ENCODE measurements at regions not wholly inside any gene's neighbourhood (a gene's known extent, or its start where the extent isn't known, plus 50 kb on each side); places are given as distances from the start of the nearest gene placed in this dataset.

GRCh38 chr5:67681703-67682102 lies 485.1 kb upstream of the CD180 start:
- DNase-seq (ENCODE audit: low spot score in 2 of 2) (no peak), ATAC-seq (ENCODE audit: low read depth) (no peak)
- H3K4me1 Mint-ChIP-seq, result no peaks in the 10 kb centered on the region
- no peaks in the 10 kb centered on the region for H3K9me3 Mint-ChIP-seq
- no peak overlapping the region for H3K4me3 Mint-ChIP-seq
- no peaks in the 10 kb centered on the region for H3K36me3 Mint-ChIP-seq
- no peak overlapping the region for H3K27ac Mint-ChIP-seq
- no peaks in the 10 kb centered on the region for H3K27me3 Mint-ChIP-seq

- H3K4me3 Mint-ChIP-seq, result no peak overlapping the region
- no peak for DNase-seq (ENCODE audit: low spot score in 2 of 2)
- H3K27ac Mint-ChIP-seq, result no peak overlapping the region
- no peaks in the 10 kb centered on the region for H3K4me1 Mint-ChIP-seq
- no peak for ATAC-seq (ENCODE audit: low read depth)
- no peaks in the 10 kb centered on the region for H3K27me3 Mint-ChIP-seq
- H3K9me3 Mint-ChIP-seq, result no peaks in the 10 kb centered on the region
- no peaks in the 10 kb centered on the region for H3K36me3 Mint-ChIP-seq
Measured at GRCh38 chr5:67680099-67680498, 483.5 kb upstream of the CD180 start.

- Mint-ChIP-seq H3K36me3 (no peaks in the 10 kb centered on the region), H3K9me3 (no peaks in the 10 kb centered on the region), H3K4me3 (no peak overlapping the region), H3K27ac (no peak overlapping the region), H3K4me1 (no peaks in the 10 kb centered on the region), H3K27me3 (peaks cover 2% of the 10 kb centered on the region)
- DNase-seq (ENCODE audit: low spot score in 2 of 2), result no peak
- ATAC-seq (ENCODE audit: low read depth), result no peak
Measured at GRCh38 chr5:67679184-67679841, 482.7 kb upstream of the CD180 start.

GRCh38 chr5:67678594-67678993 lies 482.0 kb upstream of the CD180 start:
- H3K36me3 Mint-ChIP-seq, result no peaks in the 10 kb centered on the region
- no peak overlapping the region for H3K27ac Mint-ChIP-seq
- DNase-seq (ENCODE audit: low spot score in 2 of 2) (no peak), ATAC-seq (ENCODE audit: low read depth) (no peak)
- no peak overlapping the region for H3K4me3 Mint-ChIP-seq
- no peaks in the 10 kb centered on the region for H3K9me3 Mint-ChIP-seq
- H3K4me1 Mint-ChIP-seq, result no peaks in the 10 kb centered on the region
- H3K27me3 Mint-ChIP-seq, result peaks cover 2% of the 10 kb centered on the region

GRCh38 chr5:67677422-67677970 lies 480.9 kb upstream of the CD180 start:
- Mint-ChIP-seq H3K9me3 (no peaks in the 10 kb centered on the region), H3K27me3 (peaks cover 5% of the 10 kb centered on the region), H3K4me3 (no peak overlapping the region), H3K27ac (no peak overlapping the region), H3K4me1 (no peaks in the 10 kb centered on the region), H3K36me3 (no peaks in the 10 kb centered on the region)
- ATAC-seq (ENCODE audit: low read depth), result no peak
- DNase-seq (ENCODE audit: low spot score in 2 of 2), result no peak

- ATAC-seq (ENCODE audit: low read depth) (no peak), DNase-seq (ENCODE audit: low spot score in 2 of 2) (no peak)
- Mint-ChIP-seq H3K9me3 (no peaks in the 10 kb centered on the region), H3K27me3 (peaks cover 8% of the 10 kb centered on the region), H3K4me3 (no peak overlapping the region), H3K36me3 (no peaks in the 10 kb centered on the region), H3K27ac (no peak overlapping the region), H3K4me1 (no peaks in the 10 kb centered on the region)
Measured at GRCh38 chr5:67676863-67677262, 480.3 kb upstream of the CD180 start.

- Mint-ChIP-seq H3K9me3 (no peaks in the 10 kb centered on the region), H3K27ac (no peak overlapping the region), H3K27me3 (peaks cover 8% of the 10 kb centered on the region), H3K4me3 (no peak overlapping the region), H3K4me1 (no peaks in the 10 kb centered on the region), H3K36me3 (no peaks in the 10 kb centered on the region)
- ATAC-seq (ENCODE audit: low read depth) (no peak), DNase-seq (ENCODE audit: low spot score in 2 of 2) (no peak)
Measured at GRCh38 chr5:67674159-67674655, 477.6 kb upstream of the CD180 start.

- Mint-ChIP-seq H3K27ac (no peak overlapping the region), H3K4me1 (no peaks in the 10 kb centered on the region), H3K9me3 (no peaks in the 10 kb centered on the region), H3K4me3 (no peak overlapping the region), H3K27me3 (peaks cover 8% of the 10 kb centered on the region), H3K36me3 (no peaks in the 10 kb centered on the region)
- no peak for DNase-seq (ENCODE audit: low spot score in 2 of 2)
- ATAC-seq (ENCODE audit: low read depth), result no peak
Measured at GRCh38 chr5:67673618-67674017, 477.0 kb upstream of the CD180 start.

- ATAC-seq (ENCODE audit: low read depth) (no peak), DNase-seq (ENCODE audit: low spot score in 2 of 2) (no peak)
- no peaks in the 10 kb centered on the region for H3K36me3 Mint-ChIP-seq
- peaks cover 3% of the 10 kb centered on the region for H3K9me3 Mint-ChIP-seq
- no peaks in the 10 kb centered on the region for H3K4me1 Mint-ChIP-seq
- peaks cover 8% of the 10 kb centered on the region for H3K27me3 Mint-ChIP-seq
- no peak overlapping the region for H3K4me3 Mint-ChIP-seq
- no peak overlapping the region for H3K27ac Mint-ChIP-seq
Measured at GRCh38 chr5:67673180-67673579, 476.6 kb upstream of the CD180 start.

GRCh38 chr5:67672636-67673035 lies 476.0 kb upstream of the CD180 start:
- no peaks in the 10 kb centered on the region for H3K36me3 Mint-ChIP-seq
- peaks cover 5% of the 10 kb centered on the region for H3K9me3 Mint-ChIP-seq
- no peak for DNase-seq (ENCODE audit: low spot score in 2 of 2)
- H3K4me1 Mint-ChIP-seq, result no peaks in the 10 kb centered on the region
- H3K27ac Mint-ChIP-seq, result no peak overlapping the region
- peaks cover 8% of the 10 kb centered on the region for H3K27me3 Mint-ChIP-seq
- ATAC-seq (ENCODE audit: low read depth), result no peak
- no peak overlapping the region for H3K4me3 Mint-ChIP-seq

- Mint-ChIP-seq H3K27me3 (peaks cover 7% of the 10 kb centered on the region), H3K9me3 (peaks cover 8% of the 10 kb centered on the region), H3K36me3 (no peaks in the 10 kb centered on the region), H3K4me1 (no peaks in the 10 kb centered on the region), H3K27ac (no peak overlapping the region), H3K4me3 (no peak overlapping the region)
- no peak for DNase-seq (ENCODE audit: low spot score in 2 of 2)
- no peak for ATAC-seq (ENCODE audit: low read depth)
Measured at GRCh38 chr5:67669916-67670315, 473.3 kb upstream of the CD180 start.

GRCh38 chr5:67660149-67660548 lies 463.6 kb upstream of the CD180 start:
- no peaks in the 10 kb centered on the region for H3K9me3 Mint-ChIP-seq
- no peak for ATAC-seq (ENCODE audit: low read depth)
- H3K27me3 Mint-ChIP-seq, result no peaks in the 10 kb centered on the region
- no peak overlapping the region for H3K4me3 Mint-ChIP-seq
- H3K36me3 Mint-ChIP-seq, result no peaks in the 10 kb centered on the region
- no peak for DNase-seq (ENCODE audit: low spot score in 2 of 2)
- no peaks in the 10 kb centered on the region for H3K4me1 Mint-ChIP-seq
- H3K27ac Mint-ChIP-seq, result no peak overlapping the region

- Mint-ChIP-seq H3K4me3 (no peak overlapping the region), H3K4me1 (no peaks in the 10 kb centered on the region), H3K27me3 (no peaks in the 10 kb centered on the region), H3K27ac (no peak overlapping the region), H3K9me3 (no peaks in the 10 kb centered on the region), H3K36me3 (no peaks in the 10 kb centered on the region)
- DNase-seq (ENCODE audit: low spot score in 2 of 2) (no peak), ATAC-seq (ENCODE audit: low read depth) (no peak)
Measured at GRCh38 chr5:67659288-67659687, 462.7 kb upstream of the CD180 start.

- Mint-ChIP-seq H3K27me3 (peaks cover 1% of the 10 kb centered on the region), H3K4me1 (no peaks in the 10 kb centered on the region), H3K27ac (no peak overlapping the region), H3K36me3 (no peaks in the 10 kb centered on the region), H3K9me3 (no peaks in the 10 kb centered on the region), H3K4me3 (no peak overlapping the region)
- DNase-seq (ENCODE audit: low spot score in 2 of 2) (no peak), ATAC-seq (ENCODE audit: low read depth) (no peak)
Measured at GRCh38 chr5:67657055-67657454, 460.5 kb upstream of the CD180 start.

- Mint-ChIP-seq H3K27me3 (peaks cover 7% of the 10 kb centered on the region), H3K4me3 (no peak overlapping the region), H3K27ac (no peak overlapping the region), H3K4me1 (no peaks in the 10 kb centered on the region), H3K36me3 (no peaks in the 10 kb centered on the region), H3K9me3 (no peaks in the 10 kb centered on the region)
- DNase-seq (ENCODE audit: low spot score in 2 of 2), result no peak
- no peak for ATAC-seq (ENCODE audit: low read depth)
Measured at GRCh38 chr5:67652201-67652600, 455.6 kb upstream of the CD180 start.
